HEK293T (cell line): ENCODE measurements at regions not wholly inside any gene's neighbourhood (a gene's known extent, or its start where the extent isn't known, plus 50 kb on each side); places are given as distances from the start of the nearest gene placed in this dataset.

Experiments
- CTCF ChIA-PET: fragments of 350-600 bp; formaldehyde crosslinking; extraction: SDS; loops from one replicate; lab custom pipeline; 2021; ENCODE audit warnings: antibody characterized with exemption, inconsistent platforms; lab: Yijun Ruan, JAX
- POLR2A ChIA-PET: fragments of 350-600 bp; formaldehyde crosslinking; extraction: SDS; loops from one replicate; lab custom pipeline; 2020; ENCODE audit warnings: antibody characterized with exemption, inconsistent platforms; lab: Yijun Ruan, JAX
- DNase-seq: peaks from one replicate; pipeline ENCODE4 v3.0.0; 2012; ENCODE audit warnings: mixed read lengths; ENCODE audit errors: extremely low spot score
- ARNT ChIP-seq: fragments of 450-650 bp; IDR thresholded peaks from 2 replicates; pipeline ENCODE4 v1.6.1; 2017; ENCODE audit warnings: mild to moderate bottlenecking
- BHLHE40 ChIP-seq: fragments of 450-650 bp; IDR thresholded peaks from 2 replicates; pipeline ENCODE4 v1.6.1; 2016; ENCODE audit warnings: mild to moderate bottlenecking, moderate library complexity, borderline replicate concordance
- CTBP1 ChIP-seq: fragments of 450-650 bp; IDR thresholded peaks from 2 replicates; pipeline ENCODE4 v1.6.1; 2016; ENCODE audit warnings: borderline replicate concordance
- ELF4 ChIP-seq: fragments of 450-650 bp; IDR thresholded peaks from 2 replicates; pipeline ENCODE4 v1.6.1; 2017; ENCODE audit warnings: antibody characterized with exemption
- FOXA1 ChIP-seq: fragments of 450-650 bp; IDR thresholded peaks from 2 replicates; pipeline ENCODE4 v1.6.1; 2016; ENCODE audit warnings: mild to moderate bottlenecking
- FOXK2 ChIP-seq: fragments of 450-650 bp; IDR thresholded peaks from 2 replicates; pipeline ENCODE4 v1.6.1; 2016; ENCODE audit warnings: mild to moderate bottlenecking
- FOXM1 ChIP-seq: fragments of 450-650 bp; IDR thresholded peaks from 2 replicates; pipeline ENCODE4 v1.6.1; 2017; ENCODE audit warnings: mild to moderate bottlenecking, borderline replicate concordance
- HDGF ChIP-seq: fragments of 450-650 bp; IDR thresholded peaks from 2 replicates; pipeline ENCODE4 v1.6.1; 2017; ENCODE audit warnings: antibody characterized with exemption, borderline replicate concordance
- L3MBTL2 ChIP-seq: fragments of 450-650 bp; conservative IDR thresholded peaks from 2 replicates; pipeline ENCODE4 v1.6.1; 2016; ENCODE audit warnings: mild to moderate bottlenecking
- LEF1 ChIP-seq: fragments of 450-650 bp; IDR thresholded peaks from 2 replicates; pipeline ENCODE4 v1.6.1; 2017; ENCODE audit warnings: mild to moderate bottlenecking, borderline replicate concordance
- NFRKB ChIP-seq: fragments of 450-650 bp; IDR thresholded peaks from 2 replicates; pipeline ENCODE4 v1.6.1; 2016; ENCODE audit warnings: mild to moderate bottlenecking, moderate library complexity
- PKNOX1 ChIP-seq: fragments of 450-650 bp; IDR thresholded peaks from 2 replicates; pipeline ENCODE4 v1.6.1; 2016
- SP1 ChIP-seq: fragments of 450-650 bp; IDR thresholded peaks from 2 replicates; pipeline ENCODE4 v1.6.1; 2017
- SUZ12 ChIP-seq: fragments of 450-650 bp; IDR thresholded peaks from 2 replicates; pipeline ENCODE4 v1.6.1; 2016; ENCODE audit warnings: mild to moderate bottlenecking
- TARDBP ChIP-seq: fragments of 450-650 bp; IDR thresholded peaks from 2 replicates; pipeline ENCODE4 v1.6.1; 2016
- ZNF384 ChIP-seq: fragments of 450-650 bp; IDR thresholded peaks from 2 replicates; pipeline ENCODE4 v1.6.1; 2016

DNA sequence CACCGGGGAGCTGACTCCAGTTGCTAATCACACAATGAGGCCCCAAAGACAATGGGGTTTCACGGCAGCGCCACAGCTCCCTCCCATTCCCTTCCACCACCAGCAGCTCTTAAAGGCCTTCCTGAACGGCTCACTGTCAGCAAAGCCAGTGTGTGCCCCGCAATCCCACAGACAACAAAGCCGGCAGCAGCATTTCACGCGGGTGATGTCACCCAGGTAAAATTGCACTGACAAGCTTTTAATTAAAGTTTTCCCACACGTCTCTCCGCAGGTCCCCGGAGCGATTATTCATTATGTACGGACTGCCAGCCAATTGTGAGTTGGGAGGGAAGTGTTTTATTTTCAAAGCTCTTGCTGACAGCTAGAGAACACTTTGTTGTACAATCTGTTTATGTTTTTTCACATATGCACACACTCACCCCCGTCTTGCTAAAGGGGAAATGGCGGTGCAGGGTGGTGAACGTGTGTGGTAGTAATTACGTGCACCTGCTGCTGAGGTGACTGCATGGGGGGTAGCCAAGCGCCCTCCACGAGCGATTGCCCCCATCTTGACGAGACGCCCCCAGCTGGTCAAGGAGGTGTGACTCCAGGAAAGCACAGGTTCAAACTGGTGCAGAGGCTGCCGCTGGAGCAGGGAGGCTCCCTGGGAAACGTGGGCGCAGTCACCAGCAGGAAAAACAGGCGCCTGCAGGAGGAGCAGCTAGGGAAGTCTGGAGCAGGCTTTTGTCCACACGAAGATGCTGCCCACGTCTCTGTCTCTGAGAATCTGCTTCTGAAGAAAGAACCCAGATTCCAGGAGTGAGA is 65.0 kb downstream of the IRX2 start:
- DNase-seq, result no peak
- ChIA-PET CTCF (interaction anchor here (0.6 kb wide), 1 partner anchor 53 kb away, joined by 3 read pairs; no protein-coding TSS in a partner anchor), POLR2A (no interaction called here)
- TF ChIP-seq LEF1 (no peak), TARDBP (no peak), FOXM1 (no peak), ELF4 (no peak), FOXA1 (no peak), PKNOX1 (no peak), HDGF (no peak), SP1 (no peak), CTBP1 (no peak), NFRKB (no peak), SUZ12 (no peak), ZNF384 (no peak), L3MBTL2 (no peak), FOXK2 (no peak), ARNT (no peak), BHLHE40 (no peak)

- ChIA-PET CTCF (interaction anchor here (0.6 kb wide), 1 partner anchor 52 kb away, joined by 3 read pairs; no protein-coding TSS in a partner anchor), POLR2A (no interaction called here)
- no peak for DNase-seq
- no peak for TF ChIP-seq HDGF
- no peak for TF ChIP-seq FOXK2
- no peak for TF ChIP-seq ZNF384
- no peak for TF ChIP-seq CTBP1
Observed at GRCh38 chr5:2685651-2686272, 65.7 kb downstream of the IRX2 start.

- ChIA-PET POLR2A (no interaction called here), CTCF (no interaction called here)
- DNase-seq, result no peak
- TF ChIP-seq PKNOX1, result no peak
- TF ChIP-seq SUZ12, result no peak
- TF ChIP-seq ELF4, result no peak
- TF ChIP-seq ZNF384, result no peak
- TF ChIP-seq BHLHE40, result no peak
- TF ChIP-seq HDGF, result no peak
Observed at GRCh38 chr5:2684606-2685005, 66.9 kb downstream of the IRX2 start.

DNA sequence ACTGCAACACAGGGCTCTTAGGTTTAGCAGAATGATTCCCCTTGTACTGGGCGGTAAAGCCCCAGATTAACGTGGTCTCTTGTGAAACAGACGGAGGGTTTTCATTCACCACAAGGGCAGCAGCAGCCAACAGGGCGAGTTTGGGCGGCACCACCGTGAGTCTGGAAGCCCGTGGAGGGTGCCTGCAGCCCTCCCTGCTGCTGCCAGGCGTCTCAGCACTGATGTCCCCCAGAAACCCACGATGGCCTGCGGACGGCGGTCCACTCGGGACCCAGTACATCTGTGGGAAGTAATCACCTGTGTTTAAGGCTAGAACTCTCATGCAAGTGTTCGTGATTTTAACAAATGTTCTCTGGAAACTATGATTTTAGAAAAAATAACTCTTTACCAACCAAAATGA is 67.8 kb downstream of the IRX2 start:
- ChIA-PET CTCF (no interaction called here), POLR2A (no interaction called here)
- no peak for DNase-seq
- TF ChIP-seq LEF1 (no peak), SP1 (no peak), L3MBTL2 (no peak), CTBP1 (no peak), FOXA1 (no peak), FOXK2 (no peak), TARDBP (no peak), NFRKB (no peak), FOXM1 (no peak), HDGF (no peak), ARNT (no peak), PKNOX1 (no peak), BHLHE40 (no peak)

DNA sequence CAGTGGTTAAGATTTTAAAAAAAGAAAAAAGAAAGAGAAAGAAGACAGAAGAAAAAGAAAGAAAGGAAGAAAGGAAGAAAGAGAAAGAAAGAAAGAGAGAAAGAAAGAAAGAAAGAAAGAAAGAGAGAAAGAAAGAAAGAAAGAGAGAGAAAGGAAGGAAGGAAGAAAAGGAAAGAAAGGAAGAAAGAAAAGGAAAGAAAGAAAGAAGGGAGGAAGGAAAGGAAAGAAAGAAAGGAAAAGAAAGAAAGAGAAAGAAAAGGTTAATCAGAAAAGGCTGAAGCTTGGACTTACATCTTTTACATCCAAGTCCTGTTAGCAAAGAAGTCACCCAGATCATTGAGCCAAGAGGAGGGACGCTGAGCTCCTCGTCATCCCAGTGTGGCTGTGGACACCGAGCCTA is 70.0 kb downstream of the IRX2 start:
- ChIA-PET CTCF (no interaction called here), POLR2A (no interaction called here)
- no peak for TF ChIP-seq PKNOX1
- no peak for TF ChIP-seq NFRKB
- TF ChIP-seq FOXK2, result no peak
- no peak for TF ChIP-seq ARNT
- no peak for TF ChIP-seq SP1
- TF ChIP-seq SUZ12, result no peak
- no peak for TF ChIP-seq TARDBP
- no peak for TF ChIP-seq L3MBTL2
- TF ChIP-seq LEF1, result no peak
- no peak for TF ChIP-seq CTBP1
- DNase-seq, result no peak

GRCh38 chr5:2680979-2681378 is 70.5 kb downstream of the IRX2 start:
- ChIA-PET CTCF (no interaction called here), POLR2A (no interaction called here)
- no peak for DNase-seq
- no peak for TF ChIP-seq FOXM1
- no peak for TF ChIP-seq SP1
- no peak for TF ChIP-seq FOXK2
- no peak for TF ChIP-seq CTBP1
- TF ChIP-seq L3MBTL2, result no peak
- TF ChIP-seq ARNT, result no peak
- TF ChIP-seq ZNF384, result no peak
- TF ChIP-seq FOXA1, result no peak
- no peak for TF ChIP-seq NFRKB
- TF ChIP-seq BHLHE40, result no peak
- no peak for TF ChIP-seq ELF4
- TF ChIP-seq SUZ12, result no peak
- no peak for TF ChIP-seq LEF1
- TF ChIP-seq HDGF, result no peak
- no peak for TF ChIP-seq PKNOX1
- no peak for TF ChIP-seq TARDBP
